ENCODE measurements at regions not wholly inside any gene's neighbourhood (a gene's known extent, or its start where the extent isn't known, plus 50 kb on each side); places are given as distances from the start of the nearest gene placed in this dataset.

DNA sequence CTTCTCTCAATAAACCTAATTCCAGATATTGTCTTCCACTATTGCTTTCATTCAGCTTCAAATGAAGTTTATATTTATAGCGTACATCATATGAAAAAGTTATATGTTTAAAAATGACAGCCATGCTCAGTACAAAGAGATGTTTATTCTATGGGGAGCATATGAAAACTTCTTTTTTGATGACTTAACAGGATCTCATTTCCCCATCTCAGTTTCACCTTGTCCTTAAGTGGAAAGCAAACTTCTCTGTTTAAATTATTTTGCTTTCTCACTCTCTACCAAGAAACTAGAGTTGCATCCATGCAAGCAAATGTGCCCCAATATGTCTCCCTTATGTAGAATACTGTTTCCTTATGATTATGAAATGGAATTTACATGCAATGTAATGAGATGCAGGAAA is 799.5 kb upstream of the RGS18 start:
- no peaks in the 10 kb centered on the region for H3K9me1 ChIP-seq (ENCODE audit: insufficient read depth, low read length)
- no peaks in the 10 kb centered on the region for H3K36me3 ChIP-seq (ENCODE audit: control insufficient read depth, insufficient read depth, low read length)
- no peak overlapping the region for H3K14ac ChIP-seq (replicated peaks; ENCODE audit: low read depth, low read length)
- no peak overlapping the region for H3K4me3 ChIP-seq (ENCODE audit: insufficient read depth, low read depth, low read length)
- no peak overlapping the region for H3K18ac ChIP-seq (ENCODE audit: low read depth, low read length)
- H3K9me3 ChIP-seq (ENCODE audit: control insufficient read depth, insufficient read depth, low read length), result no peaks in the 10 kb centered on the region
- no peak overlapping the region for H3K4me2 ChIP-seq (ENCODE audit: low read depth, low read length)
- H2AK5ac ChIP-seq (ENCODE audit: low read depth, low read length), result no peak overlapping the region
- H2BK5ac ChIP-seq (ENCODE audit: low read depth, low read length, poor library complexity, severe bottlenecking), result no peak overlapping the region
- H3K4ac ChIP-seq (ENCODE audit: low read depth, low read length), result no peak overlapping the region
- H3K4me1 ChIP-seq (ENCODE audit: control insufficient read depth, insufficient read depth, low read length), result no peaks in the 10 kb centered on the region
- dilution Hi-C loops (cut with HindIII; ENCODE audit: low sequenced_read_pairs, unreplicated experiment), result no loop called here
- no TSS peak for BruUV-seq (replicated peaks)
- H3K27me3 ChIP-seq (ENCODE audit: control insufficient read depth, insufficient read depth, low read length), result no peaks in the 10 kb centered on the region
- no CpG with 5 or more reads among the region's 1 CpG for WGBS, 2 experiments (ENCODE audit: extremely low coverage in 2 of 2, insufficient read length in 1 of 2)
- no peaks in the 10 kb centered on the region for H4K20me1 ChIP-seq (ENCODE audit: insufficient read depth, low read length)
- H2AK9ac ChIP-seq (replicated peaks; ENCODE audit: low read depth, low read length, poor library complexity), result no peak overlapping the region
- H4K91ac ChIP-seq (ENCODE audit: insufficient read depth, low read depth, low read length), result no peak overlapping the region
- H2BK15ac ChIP-seq (ENCODE audit: low read depth, low read length), result no peak overlapping the region
- no peak overlapping the region for H3K9ac ChIP-seq (ENCODE audit: low read depth, low read length)
- ChIA-PET CTCF (interaction anchor here (0.6 kb wide), 1 partner anchor 22 kb away, joined by 3 read pairs; no protein-coding TSS in a partner anchor), POLR2A (ENCODE audit: unreplicated experiment) (no interaction called here)
- DNase-seq, result no peak
- no peak overlapping the region for H3K27ac ChIP-seq (ENCODE audit: insufficient read depth, low read length)
- TF ChIP-seq RAD21 (IDR thresholded peaks at IDR 0.05; ENCODE audit: low read length) (no peak), SMC3 (IDR thresholded peaks at IDR 0.05; ENCODE audit: low read depth, low read length) (no peak), POLR2A (IDR thresholded peaks at IDR 0.05; ENCODE audit: low read depth, low read length) (no peak), FOS (IDR thresholded peaks at IDR 0.05; ENCODE audit: low read depth, low read length) (no peak), CHD1 (IDR thresholded peaks at IDR 0.05; ENCODE audit: low read depth, low read length) (no peak), MAZ (IDR thresholded peaks at IDR 0.05; ENCODE audit: borderline replicate concordance, low read depth, low read length) (no peak), RCOR1 (IDR thresholded peaks at IDR 0.05; ENCODE audit: insufficient replicate concordance, low read length) (no peak)
- TF ChIP-seq, protein P1, sequence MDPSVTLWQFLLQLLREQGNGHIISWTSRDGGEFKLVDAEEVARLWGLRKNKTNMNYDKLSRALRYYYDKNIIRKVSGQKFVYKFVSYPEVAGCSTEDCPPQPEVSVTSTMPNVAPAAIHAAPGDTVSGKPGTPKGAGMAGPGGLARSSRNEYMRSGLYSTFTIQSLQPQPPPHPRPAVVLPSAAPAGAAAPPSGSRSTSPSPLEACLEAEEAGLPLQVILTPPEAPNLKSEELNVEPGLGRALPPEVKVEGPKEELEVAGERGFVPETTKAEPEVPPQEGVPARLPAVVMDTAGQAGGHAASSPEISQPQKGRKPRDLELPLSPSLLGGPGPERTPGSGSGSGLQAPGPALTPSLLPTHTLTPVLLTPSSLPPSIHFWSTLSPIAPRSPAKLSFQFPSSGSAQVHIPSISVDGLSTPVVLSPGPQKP (IDR thresholded peaks at IDR 0.05; ENCODE audit: borderline replicate concordance, low read depth, low read length), result no peak
- TF ChIP-seq, protein P2, sequence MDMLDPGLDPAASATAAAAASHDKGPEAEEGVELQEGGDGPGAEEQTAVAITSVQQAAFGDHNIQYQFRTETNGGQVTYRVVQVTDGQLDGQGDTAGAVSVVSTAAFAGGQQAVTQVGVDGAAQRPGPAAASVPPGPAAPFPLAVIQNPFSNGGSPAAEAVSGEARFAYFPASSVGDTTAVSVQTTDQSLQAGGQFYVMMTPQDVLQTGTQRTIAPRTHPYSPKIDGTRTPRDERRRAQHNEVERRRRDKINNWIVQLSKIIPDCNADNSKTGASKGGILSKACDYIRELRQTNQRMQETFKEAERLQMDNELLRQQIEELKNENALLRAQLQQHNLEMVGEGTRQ (IDR thresholded peaks at IDR 0.05; ENCODE audit: low read depth, low read length), result no peak
- TF ChIP-seq, protein P3, sequence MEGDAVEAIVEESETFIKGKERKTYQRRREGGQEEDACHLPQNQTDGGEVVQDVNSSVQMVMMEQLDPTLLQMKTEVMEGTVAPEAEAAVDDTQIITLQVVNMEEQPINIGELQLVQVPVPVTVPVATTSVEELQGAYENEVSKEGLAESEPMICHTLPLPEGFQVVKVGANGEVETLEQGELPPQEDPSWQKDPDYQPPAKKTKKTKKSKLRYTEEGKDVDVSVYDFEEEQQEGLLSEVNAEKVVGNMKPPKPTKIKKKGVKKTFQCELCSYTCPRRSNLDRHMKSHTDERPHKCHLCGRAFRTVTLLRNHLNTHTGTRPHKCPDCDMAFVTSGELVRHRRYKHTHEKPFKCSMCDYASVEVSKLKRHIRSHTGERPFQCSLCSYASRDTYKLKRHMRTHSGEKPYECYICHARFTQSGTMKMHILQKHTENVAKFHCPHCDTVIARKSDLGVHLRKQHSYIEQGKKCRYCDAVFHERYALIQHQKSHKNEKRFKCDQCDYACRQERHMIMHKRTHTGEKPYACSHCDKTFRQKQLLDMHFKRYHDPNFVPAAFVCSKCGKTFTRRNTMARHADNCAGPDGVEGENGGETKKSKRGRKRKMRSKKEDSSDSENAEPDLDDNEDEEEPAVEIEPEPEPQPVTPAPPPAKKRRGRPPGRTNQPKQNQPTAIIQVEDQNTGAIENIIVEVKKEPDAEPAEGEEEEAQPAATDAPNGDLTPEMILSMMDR (conservative IDR thresholded peaks at IDR 0.05; ENCODE audit: low read depth, low read length), result no peak
- no peak overlapping the region for H2AFZ ChIP-seq (replicated peaks; ENCODE audit: low read length, poor library complexity)
- ATAC-seq (ENCODE audit: low read depth), result no peak
- no peak overlapping the region for H2BK20ac ChIP-seq (ENCODE audit: low read depth, low read length)
- no peak overlapping the region for H2BK120ac ChIP-seq (ENCODE audit: low read depth, low read length)
- intact Hi-C loops (cut with micrococcal nuclease), result no loop called here
- H3K79me1 ChIP-seq (ENCODE audit: low read depth in 1 of 2, low read length in 2 of 2), result no peaks in the 10 kb centered on the region
- no peak overlapping the region for H3K23ac ChIP-seq (ENCODE audit: low read depth, low read length)
- no peak overlapping the region for H4K8ac ChIP-seq (ENCODE audit: low read depth in 2 of 2, low read length in 2 of 2)
- H3K56ac ChIP-seq (ENCODE audit: extremely low read depth, insufficient read depth, low read length), result no peak overlapping the region
- in situ Hi-C loops (cut with MboI; ENCODE audit: low sequenced_read_pairs), result no loop called here
- H4K5ac ChIP-seq (ENCODE audit: low read depth, low read length), result no peak overlapping the region

Data from IMR-90 (cell line).